H1 (cell line): ENCODE measurements at regions not wholly inside any gene's neighbourhood (a gene's known extent, or its start where the extent isn't known, plus 50 kb on each side); places are given as distances from the start of the nearest gene placed in this dataset.

Source experiments
- BRCA1 ChIP-seq: IDR thresholded peaks from 2 replicates; pipeline ENCODE4 v1.6.1; 2012; ENCODE audit warnings: low read depth, low read length, improper control_type of control experiment
- CHD1 ChIP-seq: IDR thresholded peaks from 2 replicates; pipeline ENCODE4 v1.6.1; 2012; ENCODE audit warnings: low read depth, low read length, improper control_type of control experiment
- GTF2F1 ChIP-seq: IDR thresholded peaks from 2 replicates; pipeline ENCODE4 v1.6.1; 2012; ENCODE audit warnings: low read depth, low read length, improper control_type of control experiment, borderline replicate concordance
- KDM5A ChIP-seq: fragments of 200-600 bp; IDR thresholded peaks from 2 replicates; pipeline ENCODE4 v1.7.1; 2012; ENCODE audit warnings: mild to moderate bottlenecking, low read length, inconsistent platforms, mixed read lengths
- RXRA ChIP-seq: IDR thresholded peaks from 2 replicates; pipeline ENCODE4 v1.6.1; 2011; ENCODE audit warnings: low read depth, mild to moderate bottlenecking, low read length, moderate library complexity; ENCODE audit not compliant: insufficient read depth
- SP4 ChIP-seq: IDR thresholded peaks from 2 replicates; pipeline ENCODE4 v1.6.1; 2012; ENCODE audit warnings: low read length, inconsistent platforms
- TBP ChIP-seq: IDR thresholded peaks from 2 replicates; pipeline ENCODE4 v1.6.1; 2011; ENCODE audit warnings: low read depth, low read length, improper control_type of control experiment
- TCF12 ChIP-seq: IDR thresholded peaks from 2 replicates; pipeline ENCODE4 v1.6.1; 2011; ENCODE audit warnings: low read depth, mild to moderate bottlenecking, low read length
- TF ChIP-seq, protein P1 (sequence below): fragments of 300-600 bp; sonication (generic); IDR thresholded peaks from 2 replicates; pipeline ENCODE4 v1.7.1; 2012; ENCODE audit warnings: low read length, moderate library complexity, mild to moderate bottlenecking, inconsistent platforms; ENCODE audit not compliant: insufficient replicate concordance
- TF ChIP-seq, protein P2 (sequence below): IDR thresholded peaks from 2 replicates; pipeline ENCODE4 v1.6.1; 2012; ENCODE audit warnings: low read length, inconsistent platforms

DNA sequence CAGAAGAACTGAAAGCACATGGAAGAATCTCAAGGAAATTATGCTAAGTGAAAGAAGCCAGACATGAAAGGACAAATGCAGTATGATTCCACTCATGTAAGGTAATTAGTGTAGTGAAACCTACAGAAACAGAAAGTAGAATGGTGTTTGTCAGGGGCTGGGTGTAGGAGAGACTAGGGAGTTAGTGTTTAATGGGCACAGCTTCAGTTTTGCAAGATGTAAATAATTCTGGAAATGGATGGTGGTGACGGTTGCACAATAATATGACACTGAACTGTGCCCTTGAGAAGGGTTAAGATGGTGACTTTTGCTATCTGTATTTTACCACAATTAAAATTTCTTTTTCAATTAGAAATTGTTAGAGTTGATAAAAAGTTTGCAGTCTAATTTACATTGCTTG is 157.3 kb upstream of the ADCY1 start (continued):
- TF ChIP-seq, protein P1, sequence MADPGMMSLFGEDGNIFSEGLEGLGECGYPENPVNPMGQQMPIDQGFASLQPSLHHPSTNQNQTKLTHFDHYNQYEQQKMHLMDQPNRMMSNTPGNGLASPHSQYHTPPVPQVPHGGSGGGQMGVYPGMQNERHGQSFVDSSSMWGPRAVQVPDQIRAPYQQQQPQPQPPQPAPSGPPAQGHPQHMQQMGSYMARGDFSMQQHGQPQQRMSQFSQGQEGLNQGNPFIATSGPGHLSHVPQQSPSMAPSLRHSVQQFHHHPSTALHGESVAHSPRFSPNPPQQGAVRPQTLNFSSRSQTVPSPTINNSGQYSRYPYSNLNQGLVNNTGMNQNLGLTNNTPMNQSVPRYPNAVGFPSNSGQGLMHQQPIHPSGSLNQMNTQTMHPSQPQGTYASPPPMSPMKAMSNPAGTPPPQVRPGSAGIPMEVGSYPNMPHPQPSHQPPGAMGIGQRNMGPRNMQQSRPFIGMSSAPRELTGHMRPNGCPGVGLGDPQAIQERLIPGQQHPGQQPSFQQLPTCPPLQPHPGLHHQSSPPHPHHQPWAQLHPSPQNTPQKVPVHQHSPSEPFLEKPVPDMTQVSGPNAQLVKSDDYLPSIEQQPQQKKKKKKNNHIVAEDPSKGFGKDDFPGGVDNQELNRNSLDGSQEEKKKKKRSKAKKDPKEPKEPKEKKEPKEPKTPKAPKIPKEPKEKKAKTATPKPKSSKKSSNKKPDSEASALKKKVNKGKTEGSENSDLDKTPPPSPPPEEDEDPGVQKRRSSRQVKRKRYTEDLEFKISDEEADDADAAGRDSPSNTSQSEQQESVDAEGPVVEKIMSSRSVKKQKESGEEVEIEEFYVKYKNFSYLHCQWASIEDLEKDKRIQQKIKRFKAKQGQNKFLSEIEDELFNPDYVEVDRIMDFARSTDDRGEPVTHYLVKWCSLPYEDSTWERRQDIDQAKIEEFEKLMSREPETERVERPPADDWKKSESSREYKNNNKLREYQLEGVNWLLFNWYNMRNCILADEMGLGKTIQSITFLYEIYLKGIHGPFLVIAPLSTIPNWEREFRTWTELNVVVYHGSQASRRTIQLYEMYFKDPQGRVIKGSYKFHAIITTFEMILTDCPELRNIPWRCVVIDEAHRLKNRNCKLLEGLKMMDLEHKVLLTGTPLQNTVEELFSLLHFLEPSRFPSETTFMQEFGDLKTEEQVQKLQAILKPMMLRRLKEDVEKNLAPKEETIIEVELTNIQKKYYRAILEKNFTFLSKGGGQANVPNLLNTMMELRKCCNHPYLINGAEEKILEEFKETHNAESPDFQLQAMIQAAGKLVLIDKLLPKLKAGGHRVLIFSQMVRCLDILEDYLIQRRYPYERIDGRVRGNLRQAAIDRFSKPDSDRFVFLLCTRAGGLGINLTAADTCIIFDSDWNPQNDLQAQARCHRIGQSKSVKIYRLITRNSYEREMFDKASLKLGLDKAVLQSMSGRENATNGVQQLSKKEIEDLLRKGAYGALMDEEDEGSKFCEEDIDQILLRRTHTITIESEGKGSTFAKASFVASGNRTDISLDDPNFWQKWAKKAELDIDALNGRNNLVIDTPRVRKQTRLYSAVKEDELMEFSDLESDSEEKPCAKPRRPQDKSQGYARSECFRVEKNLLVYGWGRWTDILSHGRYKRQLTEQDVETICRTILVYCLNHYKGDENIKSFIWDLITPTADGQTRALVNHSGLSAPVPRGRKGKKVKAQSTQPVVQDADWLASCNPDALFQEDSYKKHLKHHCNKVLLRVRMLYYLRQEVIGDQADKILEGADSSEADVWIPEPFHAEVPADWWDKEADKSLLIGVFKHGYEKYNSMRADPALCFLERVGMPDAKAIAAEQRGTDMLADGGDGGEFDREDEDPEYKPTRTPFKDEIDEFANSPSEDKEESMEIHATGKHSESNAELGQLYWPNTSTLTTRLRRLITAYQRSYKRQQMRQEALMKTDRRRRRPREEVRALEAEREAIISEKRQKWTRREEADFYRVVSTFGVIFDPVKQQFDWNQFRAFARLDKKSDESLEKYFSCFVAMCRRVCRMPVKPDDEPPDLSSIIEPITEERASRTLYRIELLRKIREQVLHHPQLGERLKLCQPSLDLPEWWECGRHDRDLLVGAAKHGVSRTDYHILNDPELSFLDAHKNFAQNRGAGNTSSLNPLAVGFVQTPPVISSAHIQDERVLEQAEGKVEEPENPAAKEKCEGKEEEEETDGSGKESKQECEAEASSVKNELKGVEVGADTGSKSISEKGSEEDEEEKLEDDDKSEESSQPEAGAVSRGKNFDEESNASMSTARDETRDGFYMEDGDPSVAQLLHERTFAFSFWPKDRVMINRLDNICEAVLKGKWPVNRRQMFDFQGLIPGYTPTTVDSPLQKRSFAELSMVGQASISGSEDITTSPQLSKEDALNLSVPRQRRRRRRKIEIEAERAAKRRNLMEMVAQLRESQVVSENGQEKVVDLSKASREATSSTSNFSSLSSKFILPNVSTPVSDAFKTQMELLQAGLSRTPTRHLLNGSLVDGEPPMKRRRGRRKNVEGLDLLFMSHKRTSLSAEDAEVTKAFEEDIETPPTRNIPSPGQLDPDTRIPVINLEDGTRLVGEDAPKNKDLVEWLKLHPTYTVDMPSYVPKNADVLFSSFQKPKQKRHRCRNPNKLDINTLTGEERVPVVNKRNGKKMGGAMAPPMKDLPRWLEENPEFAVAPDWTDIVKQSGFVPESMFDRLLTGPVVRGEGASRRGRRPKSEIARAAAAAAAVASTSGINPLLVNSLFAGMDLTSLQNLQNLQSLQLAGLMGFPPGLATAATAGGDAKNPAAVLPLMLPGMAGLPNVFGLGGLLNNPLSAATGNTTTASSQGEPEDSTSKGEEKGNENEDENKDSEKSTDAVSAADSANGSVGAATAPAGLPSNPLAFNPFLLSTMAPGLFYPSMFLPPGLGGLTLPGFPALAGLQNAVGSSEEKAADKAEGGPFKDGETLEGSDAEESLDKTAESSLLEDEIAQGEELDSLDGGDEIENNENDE = no peak
- TF ChIP-seq SP4 (no peak), KDM5A (no peak), TBP (no peak), BRCA1 (no peak), CHD1 (no peak), TCF12 (no peak), RXRA (no peak), GTF2F1 (no peak)
- TF ChIP-seq, protein P2, sequence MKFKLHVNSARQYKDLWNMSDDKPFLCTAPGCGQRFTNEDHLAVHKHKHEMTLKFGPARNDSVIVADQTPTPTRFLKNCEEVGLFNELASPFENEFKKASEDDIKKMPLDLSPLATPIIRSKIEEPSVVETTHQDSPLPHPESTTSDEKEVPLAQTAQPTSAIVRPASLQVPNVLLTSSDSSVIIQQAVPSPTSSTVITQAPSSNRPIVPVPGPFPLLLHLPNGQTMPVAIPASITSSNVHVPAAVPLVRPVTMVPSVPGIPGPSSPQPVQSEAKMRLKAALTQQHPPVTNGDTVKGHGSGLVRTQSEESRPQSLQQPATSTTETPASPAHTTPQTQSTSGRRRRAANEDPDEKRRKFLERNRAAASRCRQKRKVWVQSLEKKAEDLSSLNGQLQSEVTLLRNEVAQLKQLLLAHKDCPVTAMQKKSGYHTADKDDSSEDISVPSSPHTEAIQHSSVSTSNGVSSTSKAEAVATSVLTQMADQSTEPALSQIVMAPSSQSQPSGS = no peak
- TF ChIP-seq, all 59 proteins: peak for 0
